ENCODE measurements at regions not wholly inside any gene's neighbourhood (a gene's known extent, or its start where the extent isn't known, plus 50 kb on each side); places are given as distances from the start of the nearest gene placed in this dataset.
"Not testable (repeated sequence)": the region's sequence is repeated elsewhere in the genome, so short reads cannot be mapped to it uniquely, and the experiment has no call there.

DNA sequence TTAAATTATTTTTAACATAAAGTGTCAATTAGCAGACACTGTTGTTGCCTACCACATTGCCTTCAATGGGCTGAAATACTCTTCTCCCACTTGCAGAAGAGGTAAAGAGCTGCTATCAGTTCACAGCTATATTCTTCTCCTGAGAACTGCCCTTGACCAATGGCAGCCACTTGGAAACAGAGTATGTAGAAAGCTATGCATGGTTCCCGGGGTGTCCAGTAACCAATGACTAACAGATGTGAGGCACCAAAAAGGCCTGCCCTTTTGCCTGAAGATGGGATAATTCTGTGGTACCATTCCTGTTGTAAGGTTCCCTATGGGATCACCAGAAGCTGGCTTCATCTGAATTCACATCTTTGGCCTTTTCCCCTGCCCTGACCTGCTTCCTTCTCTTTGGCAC lies 181.4 kb upstream of the MAP3K1 start:
- H3K27me3 ChIP-seq, result no peaks in the 10 kb centered on the region
- no peaks in the 10 kb centered on the region for H3K36me3 ChIP-seq
- no peak overlapping the region for H3K27ac ChIP-seq
- peaks cover 0 to under 1% (median 0%) of the 10 kb centered on the region in 4 donors for H3K9me3 ChIP-seq
- TF ChIP-seq, protein P1, sequence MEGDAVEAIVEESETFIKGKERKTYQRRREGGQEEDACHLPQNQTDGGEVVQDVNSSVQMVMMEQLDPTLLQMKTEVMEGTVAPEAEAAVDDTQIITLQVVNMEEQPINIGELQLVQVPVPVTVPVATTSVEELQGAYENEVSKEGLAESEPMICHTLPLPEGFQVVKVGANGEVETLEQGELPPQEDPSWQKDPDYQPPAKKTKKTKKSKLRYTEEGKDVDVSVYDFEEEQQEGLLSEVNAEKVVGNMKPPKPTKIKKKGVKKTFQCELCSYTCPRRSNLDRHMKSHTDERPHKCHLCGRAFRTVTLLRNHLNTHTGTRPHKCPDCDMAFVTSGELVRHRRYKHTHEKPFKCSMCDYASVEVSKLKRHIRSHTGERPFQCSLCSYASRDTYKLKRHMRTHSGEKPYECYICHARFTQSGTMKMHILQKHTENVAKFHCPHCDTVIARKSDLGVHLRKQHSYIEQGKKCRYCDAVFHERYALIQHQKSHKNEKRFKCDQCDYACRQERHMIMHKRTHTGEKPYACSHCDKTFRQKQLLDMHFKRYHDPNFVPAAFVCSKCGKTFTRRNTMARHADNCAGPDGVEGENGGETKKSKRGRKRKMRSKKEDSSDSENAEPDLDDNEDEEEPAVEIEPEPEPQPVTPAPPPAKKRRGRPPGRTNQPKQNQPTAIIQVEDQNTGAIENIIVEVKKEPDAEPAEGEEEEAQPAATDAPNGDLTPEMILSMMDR (IDR thresholded peaks at IDR 0.05), result no peak
- no peak for TF ChIP-seq POLR2A (IDR thresholded peaks at IDR 0.05)
- DNase-seq, result no peak
- H3K4me3 ChIP-seq, result no peak overlapping the region
- peaks cover 0 to 22% (median 2%) of the 10 kb centered on the region in 4 donors for H3K4me1 ChIP-seq

DNA sequence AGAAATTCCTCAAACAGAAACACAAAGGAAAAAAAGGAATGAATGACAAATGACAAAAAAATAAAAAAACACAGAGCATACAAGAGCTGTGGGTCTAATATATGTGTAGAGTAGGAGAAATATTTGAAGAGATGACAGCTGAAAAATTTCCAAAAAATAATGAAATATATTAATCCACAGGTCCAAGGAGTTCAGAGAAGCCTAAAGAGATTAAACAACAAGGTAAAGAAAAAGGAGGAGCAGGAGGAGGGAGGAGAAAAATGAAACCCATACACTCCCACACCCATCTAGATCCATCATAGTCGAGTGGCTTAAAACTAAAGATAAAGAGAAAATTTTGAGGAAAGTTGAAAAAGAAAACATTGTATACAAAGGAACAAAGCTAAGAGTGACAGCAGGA lies 182.4 kb upstream of the MAP3K1 start:
- no peak for TF ChIP-seq POLR2A (IDR thresholded peaks at IDR 0.05)
- TF ChIP-seq, protein P1 (IDR thresholded peaks at IDR 0.05), result no peak

GRCh38 chr5:56632199-56632598 lies 183.2 kb upstream of the MAP3K1 start:
- no peak for DNase-seq
- TF ChIP-seq, protein P1 (IDR thresholded peaks at IDR 0.05), result no peak
- no peak for TF ChIP-seq POLR2A (IDR thresholded peaks at IDR 0.05)
- H3K27ac ChIP-seq, result no peak overlapping the region
- peaks cover 0 to 4% (median 0%) of the 10 kb centered on the region in 4 donors for H3K4me1 ChIP-seq
- no peak overlapping the region for H3K4me3 ChIP-seq
- no peaks in the 10 kb centered on the region for H3K36me3 ChIP-seq
- H3K9me3 ChIP-seq, result peaks cover 0 to 4% (median 0%) of the 10 kb centered on the region in 4 donors
- no peaks in the 10 kb centered on the region for H3K27me3 ChIP-seq

More for the DNA sequence above, 182.4 kb upstream of the MAP3K1 start:
- H3K4me1 ChIP-seq, result peaks cover 0 to 12% (median 1%) of the 10 kb centered on the region in 4 donors
- H3K9me3 ChIP-seq, result peaks cover 0 to 4% (median 0%) of the 10 kb centered on the region in 4 donors
- H3K36me3 ChIP-seq, result no peaks in the 10 kb centered on the region
- H3K27ac ChIP-seq, result no peak overlapping the region
- no peak overlapping the region for H3K4me3 ChIP-seq
- no peak for DNase-seq
- H3K27me3 ChIP-seq, result no peaks in the 10 kb centered on the region

DNA sequence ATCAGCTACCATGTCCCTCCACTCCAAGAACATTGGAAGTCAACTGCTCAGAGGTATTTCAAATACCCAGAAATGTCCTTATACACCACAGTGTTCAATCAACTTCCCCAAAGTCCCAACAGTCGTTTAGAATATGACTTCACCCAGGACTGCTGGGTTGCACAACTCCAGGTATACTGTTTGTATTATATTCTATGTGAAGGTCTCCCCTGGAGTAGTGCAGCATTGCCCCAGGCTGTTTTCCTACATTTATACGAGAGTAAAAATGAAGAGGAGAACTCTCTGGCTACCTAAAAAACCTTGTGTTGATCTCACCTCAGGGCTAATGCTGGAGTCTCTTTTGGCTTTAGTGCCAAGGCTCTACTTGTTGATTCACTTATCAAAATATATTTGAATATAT lies 183.6 kb upstream of the MAP3K1 start:
- Histone ChIP-seq H3K9me3 (peaks cover 0 to 4% (median 0%) of the 10 kb centered on the region in 4 donors), H3K36me3 (no peaks in the 10 kb centered on the region), H3K27me3 (no peaks in the 10 kb centered on the region), H3K4me3 (no peak overlapping the region), H3K4me1 (no peaks in the 10 kb centered on the region), H3K27ac (no peak overlapping the region)
- DNase-seq, result no peak
- no peak for TF ChIP-seq POLR2A (IDR thresholded peaks at IDR 0.05)
- TF ChIP-seq, protein P1 (IDR thresholded peaks at IDR 0.05), result no peak

DNA sequence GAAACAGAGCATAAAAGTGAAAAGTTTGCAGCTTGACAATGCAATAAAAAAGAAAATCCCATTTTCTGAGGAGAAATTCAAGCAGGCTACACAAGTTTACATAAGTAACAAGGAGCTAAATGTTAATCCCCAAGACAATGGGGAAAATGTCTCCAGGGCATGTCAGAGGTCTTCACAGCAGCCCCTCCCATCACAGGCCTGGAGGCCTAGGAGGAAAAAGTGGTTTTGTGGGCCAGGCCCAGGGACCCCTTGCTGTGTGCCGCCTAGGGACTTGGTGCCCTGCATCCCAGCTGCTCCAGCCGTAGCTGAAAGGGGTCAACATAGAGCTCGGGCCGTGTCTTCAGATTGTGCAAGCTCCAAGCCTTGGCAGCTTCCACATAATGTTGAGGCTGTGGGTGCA lies 186.7 kb upstream of the MAP3K1 start:
- not testable (repeated sequence) for H3K4me3 ChIP-seq

GRCh38 chr5:56625541-56625940 lies 189.8 kb upstream of the MAP3K1 start:
- Histone ChIP-seq H3K4me1 (no peaks in the 10 kb centered on the region), H3K27ac (no peak overlapping the region), H3K27me3 (no peaks in the 10 kb centered on the region), H3K36me3 (no peaks in the 10 kb centered on the region), H3K4me3 (no peak overlapping the region), H3K9me3 (peaks cover 0 to 4% (median 0%) of the 10 kb centered on the region in 4 donors)
- DNase-seq, result no peak
- no peak for TF ChIP-seq POLR2A (IDR thresholded peaks at IDR 0.05)
- TF ChIP-seq, protein P1 (IDR thresholded peaks at IDR 0.05), result no peak

More for the DNA sequence above, 186.7 kb upstream of the MAP3K1 start:
- not testable (repeated sequence) for H3K4me1 ChIP-seq, DNase-seq, H3K36me3 ChIP-seq, H3K9me3 ChIP-seq, H3K27ac ChIP-seq, H3K27me3 ChIP-seq
